HEK293T (cell line): ENCODE measurements at regions not wholly inside any gene's neighbourhood (a gene's known extent, or its start where the extent isn't known, plus 50 kb on each side); places are given as distances from the start of the nearest gene placed in this dataset.

Experiments used
- BHLHE40 ChIP-seq: fragments of 450-650 bp; IDR thresholded peaks from 2 replicates; pipeline ENCODE4 v1.6.1; 2016; ENCODE audit warnings: mild to moderate bottlenecking, moderate library complexity, borderline replicate concordance
- FOXA1 ChIP-seq: fragments of 450-650 bp; IDR thresholded peaks from 2 replicates; pipeline ENCODE4 v1.6.1; 2016; ENCODE audit warnings: mild to moderate bottlenecking
- FOXK2 ChIP-seq: fragments of 450-650 bp; IDR thresholded peaks from 2 replicates; pipeline ENCODE4 v1.6.1; 2016; ENCODE audit warnings: mild to moderate bottlenecking
- FOXM1 ChIP-seq: fragments of 450-650 bp; IDR thresholded peaks from 2 replicates; pipeline ENCODE4 v1.6.1; 2017; ENCODE audit warnings: mild to moderate bottlenecking, borderline replicate concordance
- HDGF ChIP-seq: fragments of 450-650 bp; IDR thresholded peaks from 2 replicates; pipeline ENCODE4 v1.6.1; 2017; ENCODE audit warnings: antibody characterized with exemption, borderline replicate concordance
- NFRKB ChIP-seq: fragments of 450-650 bp; IDR thresholded peaks from 2 replicates; pipeline ENCODE4 v1.6.1; 2016; ENCODE audit warnings: mild to moderate bottlenecking, moderate library complexity
- SP1 ChIP-seq: fragments of 450-650 bp; IDR thresholded peaks from 2 replicates; pipeline ENCODE4 v1.6.1; 2017
- TARDBP ChIP-seq: fragments of 450-650 bp; IDR thresholded peaks from 2 replicates; pipeline ENCODE4 v1.6.1; 2016
- ZNF384 ChIP-seq: fragments of 450-650 bp; IDR thresholded peaks from 2 replicates; pipeline ENCODE4 v1.6.1; 2016

DNA sequence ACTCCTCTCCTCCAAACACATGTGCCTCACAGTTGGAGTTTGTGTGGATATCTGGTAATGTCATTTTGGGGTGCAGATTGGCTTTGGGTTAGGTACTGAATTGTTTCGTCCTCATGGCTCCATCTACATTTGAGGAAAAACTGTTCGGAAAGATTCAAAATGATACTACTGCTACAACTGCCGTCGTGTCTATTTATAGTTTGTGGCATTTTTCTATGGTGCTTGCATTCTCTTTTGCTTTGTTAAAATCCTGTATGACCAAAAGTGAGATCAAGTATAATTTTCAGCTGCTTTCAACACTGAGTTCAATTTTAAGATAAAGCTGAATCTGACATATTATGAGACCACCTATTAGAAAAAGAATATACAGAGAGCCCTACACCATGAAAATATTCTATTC, 176.3 kb upstream of the DSEL start:
- TF ChIP-seq BHLHE40 (no peak), FOXA1 (no peak), SP1 (no peak), FOXK2 (no peak), ZNF384 (no peak), FOXM1 (no peak), TARDBP (no peak), HDGF (no peak), NFRKB (no peak)
